IMR-90 (cell line): ENCODE measurements at regions not wholly inside any gene's neighbourhood (a gene's known extent, or its start where the extent isn't known, plus 50 kb on each side); places are given as distances from the start of the nearest gene placed in this dataset.
A peak's percentile ranks its signal among the peaks of the same experiment; 100 is the strongest.

Source experiments
- ATAC-seq: fragments of 200-7000 bp; cut with Tn5 transposase; 2 replicates; pipeline ENCODE4 v1.9.1; 2020; ENCODE audit warnings: low read depth, mild to moderate bottlenecking, moderate library complexity
- BruUV-seq: library from RNA; stranded (reverse); fragments of 400-500 nt; replicated peaks from 2 replicates; lab custom pipeline; 2021; lab: Mats Ljungman, UMichigan
- CTCF ChIA-PET: fragments of 300-600 bp; formaldehyde crosslinking; extraction: SDS; loops from one replicate; lab custom pipeline; 2021; ENCODE audit warnings: antibody characterized with exemption; lab: Yijun Ruan, JAX
- POLR2A ChIA-PET: fragments of 300-600 bp; sonication (Branson Sonifier 250); formaldehyde crosslinking; loops from one replicate; lab custom pipeline; 2022; ENCODE audit warnings: antibody characterized with exemption; ENCODE audit not compliant: unreplicated experiment; lab: Charles Lee
- DNase-seq: peaks from one replicate; pipeline ENCODE4 v3.0.0; 2013
- H2AFZ ChIP-seq: replicated peaks from 2 replicates; pipeline ENCODE3; 2013; ENCODE audit warnings: low read length, mild to moderate bottlenecking; ENCODE audit not compliant: poor library complexity
- H2AK5ac ChIP-seq: 2 replicates; pipeline ENCODE4 v1.6.1; 2013; ENCODE audit warnings: low read depth, low read length, inconsistent platforms
- H2AK9ac ChIP-seq: replicated peaks from 2 replicates; pipeline ENCODE3; 2013; ENCODE audit warnings: mild to moderate bottlenecking, low read depth, low read length, moderate library complexity; ENCODE audit not compliant: poor library complexity
- H2BK120ac ChIP-seq: 2 replicates; pipeline ENCODE4 v1.6.1; 2013; ENCODE audit warnings: low read depth, low read length, inconsistent platforms
- H2BK15ac ChIP-seq: 3 replicates; pipeline ENCODE4 v1.6.1; 2013; ENCODE audit warnings: low read depth, low read length, inconsistent platforms
- H2BK20ac ChIP-seq: 2 replicates; pipeline ENCODE4 v1.6.1; 2013; ENCODE audit warnings: low read depth, mild to moderate bottlenecking, inconsistent platforms, low read length, moderate library complexity
- H2BK5ac ChIP-seq: 2 replicates; pipeline ENCODE4 v1.6.1; 2013; ENCODE audit warnings: mild to moderate bottlenecking, low read depth, low read length, inconsistent platforms; ENCODE audit not compliant: poor library complexity, severe bottlenecking
- H3K14ac ChIP-seq: replicated peaks from 2 replicates; pipeline ENCODE4 v1.6.1; 2013; ENCODE audit warnings: low read depth, low read length, inconsistent platforms
- H3K18ac ChIP-seq: 2 replicates; pipeline ENCODE4 v1.6.1; 2013; ENCODE audit warnings: low read depth, low read length, control low read depth
- H3K23ac ChIP-seq: 2 replicates; pipeline ENCODE4 v1.6.1; 2013; ENCODE audit warnings: low read depth, low read length, inconsistent platforms
- H3K27ac ChIP-seq: 2 replicates; pipeline ENCODE4 v1.5.1; 2013; ENCODE audit warnings: mild to moderate bottlenecking, control low read depth, low read length; ENCODE audit not compliant: insufficient read depth
- H3K27me3 ChIP-seq: 2 replicates; pipeline ENCODE4 v1.6.1; 2013; ENCODE audit warnings: low read length; ENCODE audit not compliant: control insufficient read depth, insufficient read depth
- H3K36me3 ChIP-seq: 2 replicates; pipeline ENCODE4 v1.6.1; 2013; ENCODE audit warnings: low read length, mixed read lengths; ENCODE audit not compliant: control insufficient read depth, insufficient read depth
- H3K4ac ChIP-seq: 2 replicates; pipeline ENCODE4 v1.6.1; 2013; ENCODE audit warnings: low read depth, low read length, inconsistent platforms
- H3K4me1 ChIP-seq: 2 replicates; pipeline ENCODE4 v1.6.1; 2013; ENCODE audit warnings: low read length, mixed read lengths; ENCODE audit not compliant: control insufficient read depth, insufficient read depth
- H3K4me2 ChIP-seq: 2 replicates; pipeline ENCODE4 v1.6.1; 2013; ENCODE audit warnings: low read depth, mild to moderate bottlenecking, control low read depth, low read length, moderate library complexity
- H3K4me3 ChIP-seq: 2 replicates; pipeline ENCODE4 v1.5.1; 2013; ENCODE audit warnings: low read depth, mild to moderate bottlenecking, control low read depth, low read length, moderate library complexity; ENCODE audit not compliant: insufficient read depth
- H3K56ac ChIP-seq: 2 replicates; pipeline ENCODE4 v1.6.1; 2013; ENCODE audit warnings: low read length, inconsistent platforms; ENCODE audit not compliant: insufficient read depth; ENCODE audit errors: extremely low read depth
- H3K79me1 ChIP-seq, 2 experiments: 2 replicates each; pipeline ENCODE4 v1.6.1; 2013; ENCODE audit warnings: low read length in 2 of 2, inconsistent platforms in 1 of 2, low read depth in 1 of 2
- H3K9ac ChIP-seq: 2 replicates; pipeline ENCODE4 v1.6.1; 2013; ENCODE audit warnings: low read depth, low read length, control low read depth
- H3K9me1 ChIP-seq: 2 replicates; pipeline ENCODE4 v1.6.1; 2013; ENCODE audit warnings: low read length, inconsistent platforms; ENCODE audit not compliant: insufficient read depth
- H3K9me3 ChIP-seq: 2 replicates; pipeline ENCODE4 v1.6.1; 2013; ENCODE audit warnings: low read length; ENCODE audit not compliant: control insufficient read depth, insufficient read depth
- H4K20me1 ChIP-seq: 2 replicates; pipeline ENCODE4 v1.6.1; 2013; ENCODE audit warnings: low read length, inconsistent platforms; ENCODE audit not compliant: insufficient read depth
- H4K5ac ChIP-seq: 2 replicates; pipeline ENCODE4 v1.6.1; 2013; ENCODE audit warnings: mild to moderate bottlenecking, low read depth, low read length, control low read depth
- H4K8ac ChIP-seq, 2 experiments: 2 replicates each; pipeline ENCODE4 v1.6.1; 2013; ENCODE audit warnings: low read depth in 2 of 2, low read length in 2 of 2, control low read depth in 1 of 2, inconsistent platforms in 1 of 2
- H4K91ac ChIP-seq: 2 replicates; pipeline ENCODE4 v1.6.1; 2013; ENCODE audit warnings: low read depth, low read length, inconsistent platforms; ENCODE audit not compliant: insufficient read depth
- CEBPB ChIP-seq: IDR thresholded peaks from 2 replicates; pipeline ENCODE4 v1.6.1; 2012; ENCODE audit warnings: low read depth, low read length, improper control_type of control experiment
- FOS ChIP-seq: fragments of 150-350 bp; IDR thresholded peaks from 2 replicates; pipeline ENCODE4 v1.6.1; 2016; ENCODE audit warnings: low read depth, low read length
- MAFK ChIP-seq: IDR thresholded peaks from 2 replicates; pipeline ENCODE4 v1.6.1; 2012; ENCODE audit warnings: low read depth, low read length, improper control_type of control experiment
- MAZ ChIP-seq: IDR thresholded peaks from 2 replicates; pipeline ENCODE4 v1.6.1; 2012; ENCODE audit warnings: low read depth, mild to moderate bottlenecking, low read length, improper control_type of control experiment, moderate library complexity, borderline replicate concordance
- MXI1 ChIP-seq: IDR thresholded peaks from 2 replicates; pipeline ENCODE4 v1.6.1; 2012; ENCODE audit warnings: low read depth, mild to moderate bottlenecking, low read length, moderate library complexity, borderline replicate concordance
- NFE2L2 ChIP-seq: fragments of 150-350 bp; IDR thresholded peaks from 2 replicates; pipeline ENCODE4 v1.6.1; 2016; ENCODE audit warnings: low read depth, mild to moderate bottlenecking, low read length
- POLR2A ChIP-seq: IDR thresholded peaks from 2 replicates; pipeline ENCODE4 v1.6.1; 2012; ENCODE audit warnings: mild to moderate bottlenecking, low read depth, low read length
- SMC3 ChIP-seq: fragments of 150-350 bp; IDR thresholded peaks from 2 replicates; pipeline ENCODE4 v1.6.1; 2016; ENCODE audit warnings: low read depth, mild to moderate bottlenecking, antibody characterized with exemption, low read length, moderate library complexity
- WGBS, 2 experiments: methylation state at CpG; one replicate each; pipeline versions ENCODE4 v1.1.5 to v1.1.7; 2013; ENCODE audit warnings: missing lambda C conversion rate in 2 of 2; ENCODE audit not compliant: insufficient read length in 1 of 2; ENCODE audit errors: extremely low coverage in 2 of 2; 5-methylcytosine and 5-hydroxymethylcytosine counted together
- dilution Hi-C: fragments of 300-500 bp; cut with HindIII; formaldehyde crosslinking; loops from one replicate; pipeline ENCODE4 v1.14.3; 2018; ENCODE audit warnings: low sequenced_read_pairs; ENCODE audit not compliant: unreplicated experiment
- in situ Hi-C: fragments of 300-500 bp; cut with MboI; formaldehyde crosslinking; loops from 3 replicates; pipeline ENCODE4 v1.14.3; 2019; ENCODE audit warnings: low sequenced_read_pairs, inconsistent platforms, mixed read lengths
- intact Hi-C: fragments of 100-400 bp; cut with micrococcal nuclease; formaldehyde crosslinking; loops from 2 replicates; pipeline ENCODE4 v1.10.0; 2022
- TF ChIP-seq, protein P1 (sequence below): fragments of 150-350 bp; IDR thresholded peaks from 2 replicates; pipeline ENCODE4 v1.6.1; 2017; ENCODE audit warnings: mild to moderate bottlenecking, antibody characterized with exemption, low read length, low read depth

DNA sequence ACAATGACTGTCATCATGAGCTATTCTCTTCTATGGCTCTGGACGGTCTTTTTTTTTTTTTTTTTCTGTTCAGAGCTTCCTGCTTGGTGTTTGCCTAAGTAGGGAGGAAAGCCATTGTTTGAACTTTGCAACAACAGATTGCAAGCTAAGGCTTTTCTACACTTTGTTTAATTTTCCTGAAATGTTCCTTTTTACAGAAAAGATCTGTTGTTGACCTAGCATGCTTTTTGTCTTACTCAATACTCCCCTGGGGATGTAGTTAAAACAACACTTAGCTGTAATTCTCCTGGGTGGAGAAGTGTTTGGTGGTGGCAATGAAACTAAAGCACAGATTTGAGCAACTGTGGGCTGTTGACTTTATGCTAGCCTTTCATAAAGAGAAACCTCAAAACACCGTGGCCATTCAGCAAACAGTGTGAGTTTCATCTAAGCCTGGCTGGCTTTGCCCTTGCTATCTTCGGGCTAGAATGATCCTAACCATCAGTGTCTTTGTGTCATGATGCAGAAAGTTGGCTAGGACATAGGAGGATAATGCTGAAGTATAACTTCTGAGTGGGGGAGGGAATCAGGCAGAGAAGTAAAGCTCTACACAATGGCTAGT, 110.5 kb downstream of the ANXA3 start (continued):
- no peak for TF ChIP-seq MAZ

DNA sequence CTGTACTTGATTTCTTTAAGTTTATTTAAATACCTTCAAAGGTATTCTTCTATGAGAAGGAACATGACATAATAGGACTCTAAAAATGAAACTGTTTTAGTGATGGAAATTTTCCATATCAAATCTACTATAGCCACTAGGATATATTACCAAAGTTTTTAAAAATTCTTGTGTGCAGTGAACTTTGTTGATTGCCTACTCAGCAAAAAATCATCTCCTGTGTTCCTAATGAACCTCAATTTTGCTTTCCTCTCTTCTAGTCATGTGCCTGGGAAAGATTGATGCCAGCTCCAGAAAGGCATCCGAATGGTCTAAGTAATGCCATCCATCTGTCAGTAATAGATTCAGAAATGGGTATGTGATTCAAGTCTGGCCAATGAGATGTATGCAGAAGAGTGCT, 111.1 kb downstream of the ANXA3 start:
- Histone ChIP-seq H3K27me3 (no peaks in the 10 kb centered on the region), H2BK15ac (0 out of 3 replicates have a peak overlapping the region, but pooled peaks have one; percentile 5), H3K36me3 (no peaks in the 10 kb centered on the region), H3K27ac (no peak overlapping the region), H3K9ac (no peak overlapping the region), H2AK9ac (no peak overlapping the region), H4K5ac (no peak overlapping the region), H4K8ac (no peak overlapping the region), H3K4me2 (no peak overlapping the region), H3K14ac (no peak overlapping the region), H3K56ac (no peak overlapping the region), H2BK120ac (no peak overlapping the region), H4K20me1 (no peaks in the 10 kb centered on the region), H3K23ac (no peak overlapping the region), H3K18ac (no peak overlapping the region), H2AK5ac (no peak overlapping the region), H3K4ac (no peak overlapping the region; the same call in 1 of the 2 replicates), H3K79me1 (no peaks in the 10 kb centered on the region), H3K4me3 (no peak overlapping the region), H2AFZ (no peak overlapping the region), H3K9me3 (no peaks in the 10 kb centered on the region), H3K9me1 (0 out of 2 replicates have a peak, but pooled peaks cover 3% of the 10 kb centered on the region), H3K4me1 (peaks cover 5% of the 10 kb centered on the region; the same call in 1 of the 2 replicates), H2BK20ac (no peak overlapping the region), H2BK5ac (no peak overlapping the region), H4K91ac (no peak overlapping the region)
- intact Hi-C loops (no loop called here), dilution Hi-C loops (no loop called here), in situ Hi-C loops (no loop called here)
- no TSS peak for BruUV-seq
- TF ChIP-seq, protein P1, sequence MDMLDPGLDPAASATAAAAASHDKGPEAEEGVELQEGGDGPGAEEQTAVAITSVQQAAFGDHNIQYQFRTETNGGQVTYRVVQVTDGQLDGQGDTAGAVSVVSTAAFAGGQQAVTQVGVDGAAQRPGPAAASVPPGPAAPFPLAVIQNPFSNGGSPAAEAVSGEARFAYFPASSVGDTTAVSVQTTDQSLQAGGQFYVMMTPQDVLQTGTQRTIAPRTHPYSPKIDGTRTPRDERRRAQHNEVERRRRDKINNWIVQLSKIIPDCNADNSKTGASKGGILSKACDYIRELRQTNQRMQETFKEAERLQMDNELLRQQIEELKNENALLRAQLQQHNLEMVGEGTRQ = no peak
- TF ChIP-seq SMC3 (no peak), NFE2L2 (no peak), FOS (no peak), MXI1 (no peak), MAFK (peak; percentile 95), POLR2A (no peak), CEBPB (no peak)
- DNase-seq (no peak), ATAC-seq (no peak)
- CTCF ChIA-PET = interaction anchor here (1.7 kb wide), 1 partner anchor 11 kb away, joined by 8 read pairs; no protein-coding TSS in a partner anchor
- POLR2A ChIA-PET = no interaction called here
- no CpG with 5 or more reads among the region's 1 CpG for WGBS, 2 experiments
